HepG2 (cell line): ENCODE measurements at regions not wholly inside any gene's neighbourhood (a gene's known extent, or its start where the extent isn't known, plus 50 kb on each side); places are given as distances from the start of the nearest gene placed in this dataset.

ENCODE experiments used
- ATAC-seq: fragments of 200-7000 bp; cut with Tn5 transposase; 3 replicates; pipeline ENCODE4 v1.9.1; 2020; ENCODE audit warnings: mild to moderate bottlenecking, moderate library complexity
- BruUV-seq: library from RNA; stranded (reverse); fragments of 400-500 nt; replicated peaks from 2 replicates; lab custom pipeline; 2021; lab: Mats Ljungman, UMichigan
- CTCF ChIA-PET: fragments of 300-600 bp; formaldehyde crosslinking; extraction: SDS; loops from one replicate; lab custom pipeline; 2021; ENCODE audit warnings: low total read pairs, inconsistent platforms, low intra/inter-chr PET ratio; lab: Yijun Ruan, JAX
- POLR2A ChIA-PET: fragments of 350-600 bp; sonication (Branson Sonifier 250); formaldehyde crosslinking; loops from one replicate; lab custom pipeline; 2020; ENCODE audit warnings: antibody characterized with exemption, inconsistent platforms; lab: Yijun Ruan, JAX
- DNase-seq: peaks from one replicate; pipeline ENCODE4 v3.0.0-alpha.2; 2015; ENCODE audit warnings: low spot score
- FAIRE-seq: peaks from 3 replicates; lab custom pipeline; 2011; peaks lifted over from hg19 to GRCh38; lab: Jason Lieb, UNC
- H2AFZ ChIP-seq: one replicate; pipeline ENCODE4 v1.6.1; 2011; ENCODE audit warnings: low read length, inconsistent platforms
- H3K27ac ChIP-seq: fragments of 300-600 bp; 3 replicates; pipeline ENCODE4 v1.8.0; 2011; ENCODE audit warnings: mixed run types, mild to moderate bottlenecking, mixed read lengths, low read length, inconsistent platforms; ENCODE audit not compliant: insufficient read depth; ENCODE audit errors: extremely low read length
- H3K27me3 ChIP-seq, 2 experiments: fragments of 200-600 bp in 1 of 2; 2 replicates in 1 of 2; 3 replicates in 1 of 2; pipeline versions ENCODE4 v1.6.0 to v1.8.0; 2011; ENCODE audit warnings: low read length in 2 of 2, mild to moderate bottlenecking in 2 of 2, moderate library complexity in 2 of 2, inconsistent platforms in 1 of 2; ENCODE audit not compliant: insufficient read depth in 2 of 2, control insufficient read depth in 1 of 2
- H3K36me3 ChIP-seq, 2 experiments: fragments of 200-600 bp in 1 of 2; replicated peaks in 1 of 2; 2 replicates in 1 of 2; 3 replicates in 1 of 2; pipeline versions ENCODE4 v1.5.1 to v1.8.0; 2011; ENCODE audit warnings: low read length in 2 of 2, inconsistent platforms in 1 of 2; ENCODE audit not compliant: insufficient read depth in 2 of 2, control insufficient read depth in 1 of 2
- H3K4me1 ChIP-seq: 2 replicates; pipeline ENCODE4 v1.5.1; 2012; ENCODE audit warnings: low read length, inconsistent platforms; ENCODE audit not compliant: insufficient read depth
- H3K4me2 ChIP-seq: 2 replicates; pipeline ENCODE4 v1.6.0; 2011; ENCODE audit warnings: low read depth, low read length, inconsistent platforms
- H3K4me3 ChIP-seq, 3 experiments: fragments of 200-600 bp in 1 of 3; sonication (generic), shearing (Covaris generic) in 1 of 3; replicated peaks in 1 of 3; 2 replicates each; pipeline ENCODE4 v1.5.1; 2011 to 2016; ENCODE audit warnings: low read length in 3 of 3, inconsistent platforms in 2 of 3, low read depth in 2 of 3, mild to moderate bottlenecking in 2 of 3, control low read depth in 1 of 3, mixed read lengths in 1 of 3; ENCODE audit not compliant: insufficient read depth in 1 of 3
- H3K79me2 ChIP-seq: one replicate; pipeline ENCODE4 v1.6.1; 2011; ENCODE audit warnings: low read length, inconsistent platforms; ENCODE audit not compliant: insufficient read depth
- H3K9ac ChIP-seq: 2 replicates; pipeline ENCODE4 v1.6.0; 2011; ENCODE audit warnings: mild to moderate bottlenecking, low read depth, low read length, inconsistent platforms; ENCODE audit not compliant: insufficient read depth
- H3K9me3 ChIP-seq: 2 replicates; pipeline ENCODE4 v1.5.1; 2012; ENCODE audit warnings: mild to moderate bottlenecking, low read length
- H4K20me1 ChIP-seq: 2 replicates; pipeline ENCODE4 v1.6.0; 2011; ENCODE audit warnings: inconsistent platforms, mild to moderate bottlenecking, low read length, moderate library complexity; ENCODE audit not compliant: insufficient read depth
- FIP1L1 ChIP-seq: fragments of 200-400 bp; formaldehyde crosslinking; IDR thresholded peaks from 2 replicates; pipeline ENCODE4 v1.6.1; 2018; ENCODE audit warnings: low read depth, mild to moderate bottlenecking, low read length, moderate library complexity, borderline replicate concordance; ENCODE audit not compliant: insufficient read depth
- GZF1 ChIP-seq: sonication (generic); formaldehyde crosslinking; IDR thresholded peaks from 2 replicates; pipeline ENCODE4 v1.5.1; 2020; ENCODE audit warnings: mild to moderate bottlenecking, missing genetic modification reagents
- IKZF4 ChIP-seq: sonication (generic); formaldehyde crosslinking; IDR thresholded peaks from 2 replicates; pipeline ENCODE4 v1.5.1; 2020; ENCODE audit warnings: borderline replicate concordance, mild to moderate bottlenecking, low read depth, missing genetic modification reagents; ENCODE audit errors: not compliant biosample characterization
- PPARG ChIP-seq: conservative IDR thresholded peaks from 2 replicates; pipeline ENCODE4 v1.6.1; 2016; ENCODE audit warnings: missing biosample characterization, missing genetic modification reagents
- PRPF4 ChIP-seq: fragments of 200-400 bp; formaldehyde crosslinking; IDR thresholded peaks from 2 replicates; pipeline ENCODE4 v1.6.1; 2016; ENCODE audit warnings: low read length, low read depth; ENCODE audit not compliant: poor library complexity, severe bottlenecking
- SOX5 ChIP-seq: IDR thresholded peaks from 2 replicates; pipeline ENCODE4 v1.6.1; 2016; ENCODE audit warnings: borderline replicate concordance
- THRA ChIP-seq: sonication (generic); formaldehyde crosslinking; IDR thresholded peaks from 2 replicates; pipeline ENCODE4 v1.4.0; 2020; ENCODE audit warnings: missing genetic modification reagents, borderline replicate concordance
- ZFP41 ChIP-seq: sonication (generic); formaldehyde crosslinking; IDR thresholded peaks from 2 replicates; pipeline ENCODE4 v1.4.0; 2020; ENCODE audit warnings: mild to moderate bottlenecking, missing genetic modification reagents, borderline replicate concordance
- ZNF337 ChIP-seq: sonication (generic); formaldehyde crosslinking; IDR thresholded peaks from 2 replicates; pipeline ENCODE4 v1.5.1; 2020; ENCODE audit warnings: missing genetic modification reagents, low read depth, mild to moderate bottlenecking, borderline replicate concordance
- WGBS: methylation state at CpG from one replicate; pipeline ENCODE4 v1.1.6; 2017; ENCODE audit warnings: low lambda C conversion rate; 5-methylcytosine and 5-hydroxymethylcytosine counted together
- in situ Hi-C: cut with HindIII; loops from 2 replicates; pipeline ENCODE4 v1.10.0; 2017; ENCODE audit warnings: low pct_unique_long_range_greater_than_20kb; ENCODE audit not compliant: extremely low pct_ligation_motif_present
- intact Hi-C: fragments of 100-400 bp; cut with micrococcal nuclease; formaldehyde crosslinking; loops from one replicate; pipeline ENCODE4 v1.10.0; 2022; ENCODE audit not compliant: unreplicated experiment

- no peak for TF ChIP-seq FIP1L1
- TF ChIP-seq, all 625 proteins: peak for 0
These were observed 59.3 kb downstream of the RDH14 start (continued) for GRCh38 chr2:18501156-18501555.

GRCh38 chr2:18500333-18500732 is 60.1 kb downstream of the RDH14 start:
- in situ Hi-C loops, result no loop called here
- Histone ChIP-seq H3K9ac (no peak overlapping the region), H3K79me2 (no peaks in the 10 kb centered on the region), H3K9me3 (no peaks in the 10 kb centered on the region), H3K4me3 (no peak overlapping the region), H4K20me1 (no peaks in the 10 kb centered on the region), H3K36me3 (no peaks in the 10 kb centered on the region), H3K4me2 (no peak overlapping the region), H3K4me1 (peaks cover 14% of the 10 kb centered on the region), H3K27ac (no peak overlapping the region), H3K27me3 (peaks cover 0 to 4% of the 10 kb centered on the region in 2 experiments; a peak in 1 of 5 replicates), H2AFZ (no peak overlapping the region)
- no peak for DNase-seq
- ChIA-PET CTCF (no interaction called here), POLR2A (no interaction called here)
- intact Hi-C loops, result no loop called here
- FAIRE-seq, result no peak
- no TSS peak for BruUV-seq
- no peak for TF ChIP-seq ZFP41 (CRISPR knock-in tag)
- ATAC-seq, result no peak
- WGBS, result 5% methylated on average over 4 of the region's 4 CpGs

GRCh38 chr2:18498531-18498930 is 61.9 kb downstream of the RDH14 start:
- no peaks in the 10 kb centered on the region for H3K79me2 ChIP-seq
- no peaks in the 10 kb centered on the region for H3K9me3 ChIP-seq
- no peak overlapping the region for H2AFZ ChIP-seq
- DNase-seq, result no peak
- no TSS peak for BruUV-seq
- no peak overlapping the region for H3K4me3 ChIP-seq
- CTCF ChIA-PET, result no interaction called here
- no peaks in the 10 kb centered on the region for H4K20me1 ChIP-seq
- H3K36me3 ChIP-seq, result no peaks in the 10 kb centered on the region
- H3K27me3 ChIP-seq, result peaks cover 0 to 4% of the 10 kb centered on the region in 2 experiments; a peak in 1 of 5 replicates
- no peak for TF ChIP-seq GZF1 (CRISPR knock-in tag)
- TF ChIP-seq PRPF4, result no peak
- no peak for TF ChIP-seq SOX5 (CRISPR knock-in tag)
- peak; percentile 44; the same call in 1 of the 2 replicates for TF ChIP-seq THRA (CRISPR knock-in tag)
- 0 out of 2 replicates have a peak, but pooled peaks have one; percentile 3 for TF ChIP-seq PPARG (CRISPR knock-in tag)
- no peak for TF ChIP-seq ZNF337 (CRISPR knock-in tag)
- no peak for TF ChIP-seq IKZF4 (CRISPR knock-in tag)
- no peak overlapping the region for H3K27ac ChIP-seq
- peaks cover 14% of the 10 kb centered on the region for H3K4me1 ChIP-seq
- POLR2A ChIA-PET, result no interaction called here
- intact Hi-C loops, result no loop called here
- no peak overlapping the region for H3K4me2 ChIP-seq
- ATAC-seq, result no peak
- H3K9ac ChIP-seq, result no peak overlapping the region
- in situ Hi-C loops, result no loop called here
- FAIRE-seq, result no peak
